ENCODE measurements at regions not wholly inside any gene's neighbourhood (a gene's known extent, or its start where the extent isn't known, plus 50 kb on each side); places are given as distances from the start of the nearest gene placed in this dataset.

DNA sequence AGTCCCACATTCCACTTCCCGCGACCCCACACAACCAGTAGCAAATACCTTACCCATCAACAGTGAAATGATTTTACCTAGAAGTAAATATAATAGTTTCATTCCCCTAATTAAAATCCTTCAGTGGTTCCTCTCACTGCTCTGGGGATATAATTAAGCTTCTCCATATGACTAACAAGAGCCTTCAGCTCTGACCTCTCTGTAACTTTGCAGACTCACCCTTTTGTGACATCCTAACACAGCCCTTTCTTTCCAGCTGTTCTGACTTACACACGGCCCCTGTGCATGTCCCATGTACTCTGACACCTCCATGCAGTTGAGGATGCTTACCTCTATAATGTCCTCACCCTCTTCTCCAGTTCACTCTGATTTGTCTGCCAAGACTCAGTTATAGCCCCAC lies 137.3 kb upstream of the SPAG17 start:
- TF ChIP-seq, protein P1, sequence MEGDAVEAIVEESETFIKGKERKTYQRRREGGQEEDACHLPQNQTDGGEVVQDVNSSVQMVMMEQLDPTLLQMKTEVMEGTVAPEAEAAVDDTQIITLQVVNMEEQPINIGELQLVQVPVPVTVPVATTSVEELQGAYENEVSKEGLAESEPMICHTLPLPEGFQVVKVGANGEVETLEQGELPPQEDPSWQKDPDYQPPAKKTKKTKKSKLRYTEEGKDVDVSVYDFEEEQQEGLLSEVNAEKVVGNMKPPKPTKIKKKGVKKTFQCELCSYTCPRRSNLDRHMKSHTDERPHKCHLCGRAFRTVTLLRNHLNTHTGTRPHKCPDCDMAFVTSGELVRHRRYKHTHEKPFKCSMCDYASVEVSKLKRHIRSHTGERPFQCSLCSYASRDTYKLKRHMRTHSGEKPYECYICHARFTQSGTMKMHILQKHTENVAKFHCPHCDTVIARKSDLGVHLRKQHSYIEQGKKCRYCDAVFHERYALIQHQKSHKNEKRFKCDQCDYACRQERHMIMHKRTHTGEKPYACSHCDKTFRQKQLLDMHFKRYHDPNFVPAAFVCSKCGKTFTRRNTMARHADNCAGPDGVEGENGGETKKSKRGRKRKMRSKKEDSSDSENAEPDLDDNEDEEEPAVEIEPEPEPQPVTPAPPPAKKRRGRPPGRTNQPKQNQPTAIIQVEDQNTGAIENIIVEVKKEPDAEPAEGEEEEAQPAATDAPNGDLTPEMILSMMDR (optimal IDR thresholded peaks at IDR 0.05 in 1 of 3, IDR thresholded peaks at IDR 0.05 in 1 of 3, conservative IDR thresholded peaks at IDR 0.05 in 1 of 3; ENCODE audit: extremely low read depth in 1 of 3, insufficient read depth in 2 of 3, low read length in 3 of 3): no peak
- no peak for TF ChIP-seq EZH2 (IDR thresholded peaks at IDR 0.05; ENCODE audit: low read length)
